Neural cell (in vitro differentiated cells): ENCODE measurements at regions not wholly inside any gene's neighbourhood (a gene's known extent, or its start where the extent isn't known, plus 50 kb on each side); places are given as distances from the start of the nearest gene placed in this dataset.

Source experiments
- H2AFZ ChIP-seq: fragments of 200-600, 300-800 bp; sonication (generic), shearing (Covaris generic); 2 replicates; pipeline ENCODE4 v1.6.0; 2014; ENCODE audit warnings: low read depth, mild to moderate bottlenecking, antibody characterized with exemption, low read length, moderate library complexity
- H3F3A ChIP-seq: fragments of 200-600 bp; shearing (Covaris generic); 2 replicates; pipeline ENCODE4 v1.6.1; 2016; ENCODE audit warnings: mild to moderate bottlenecking, moderate library complexity, mixed read lengths, antibody characterized with exemption, low read length; ENCODE audit not compliant: insufficient read depth, poor library complexity, severe bottlenecking
- H3K27ac ChIP-seq: fragments of 200-600, 300-800 bp; sonication (generic), shearing (Covaris generic); 2 replicates; pipeline ENCODE4 v1.5.1; 2014; ENCODE audit warnings: mild to moderate bottlenecking, low read length, moderate library complexity
- H3K27me3 ChIP-seq: fragments of 300-800, 200-600 bp; sonication (generic), shearing (Covaris generic); 2 replicates; pipeline ENCODE4 v1.6.0; 2014; ENCODE audit warnings: mild to moderate bottlenecking, low read depth, low read length, moderate library complexity; ENCODE audit not compliant: insufficient read depth
- H3K36me3 ChIP-seq: fragments of 300-800, 200-600 bp; sonication (generic), shearing (Covaris generic); 2 replicates; pipeline ENCODE4 v1.5.1; 2014; ENCODE audit warnings: mild to moderate bottlenecking, antibody characterized with exemption, low read length, moderate library complexity; ENCODE audit not compliant: insufficient read depth
- H3K4me2 ChIP-seq: fragments of 300-800, 200-600 bp; sonication (generic), shearing (Covaris generic); 2 replicates; pipeline ENCODE4 v1.6.0; 2014; ENCODE audit warnings: mild to moderate bottlenecking, low read length
- H3K4me3 ChIP-seq: fragments of 300-800, 200-600 bp; sonication (generic), shearing (Covaris generic); 2 replicates; pipeline ENCODE4 v1.5.1; 2014; ENCODE audit warnings: mild to moderate bottlenecking, low read length, moderate library complexity
- H3K79me2 ChIP-seq: fragments of 200-600 bp; shearing (Covaris generic); replicated peaks from 2 replicates; pipeline ENCODE4 v1.6.0; 2014; ENCODE audit warnings: mild to moderate bottlenecking, low read length, moderate library complexity; ENCODE audit not compliant: insufficient read depth
- H3K9ac ChIP-seq: fragments of 300-800, 200-600 bp; sonication (generic), shearing (Covaris generic); 2 replicates; pipeline ENCODE4 v1.6.1; 2016; ENCODE audit warnings: mild to moderate bottlenecking, low read length, mixed read lengths
- H3K9me2 ChIP-seq: fragments of 200-600 bp; shearing (Covaris generic); 2 replicates; pipeline ENCODE4 v1.6.1; 2016; ENCODE audit warnings: mild to moderate bottlenecking, low read length, mixed read lengths; ENCODE audit not compliant: insufficient read depth
- H3K9me3 ChIP-seq: fragments of 200-600, 300-800 bp; sonication (generic), shearing (Covaris generic); 2 replicates; pipeline ENCODE4 v1.6.1; 2016; ENCODE audit warnings: mild to moderate bottlenecking, mixed run types, low read length, moderate library complexity, mixed read lengths
- H4K20me1 ChIP-seq: fragments of 200-600 bp; shearing (Covaris generic); 2 replicates; pipeline ENCODE4 v1.6.1; 2016; ENCODE audit warnings: mild to moderate bottlenecking, mixed run types; ENCODE audit not compliant: insufficient read depth
- EP300 ChIP-seq: fragments of 450-650 bp; conservative IDR thresholded peaks from 2 replicates; pipeline ENCODE4 v1.6.1; 2014; ENCODE audit warnings: antibody characterized with exemption, mild to moderate bottlenecking, moderate library complexity; ENCODE audit not compliant: poor library complexity, severe bottlenecking
- EZH2 ChIP-seq: fragments of 200-600, 300-800 bp; shearing (Covaris generic), sonication (generic); IDR thresholded peaks from 2 replicates; pipeline ENCODE4 v1.6.1; 2014; ENCODE audit warnings: antibody characterized with exemption, low read length, borderline replicate concordance, mild to moderate bottlenecking; ENCODE audit not compliant: insufficient read depth, poor library complexity, severe bottlenecking
- MXI1 ChIP-seq: fragments of 450-650 bp; conservative IDR thresholded peaks from 2 replicates; pipeline ENCODE4 v1.6.1; 2014; ENCODE audit warnings: antibody characterized with exemption, mild to moderate bottlenecking; ENCODE audit not compliant: poor library complexity, severe bottlenecking
- POLR2AphosphoS5 ChIP-seq: IDR thresholded peaks from 2 replicates; pipeline ENCODE4 v1.6.1; 2012
- RAD21 ChIP-seq: fragments of 450-650 bp; conservative IDR thresholded peaks from 2 replicates; pipeline ENCODE4 v1.6.1; 2014; ENCODE audit warnings: antibody characterized with exemption, mild to moderate bottlenecking, moderate library complexity
- SMC3 ChIP-seq: fragments of 450-650 bp; conservative IDR thresholded peaks from 2 replicates; pipeline ENCODE4 v1.6.1; 2014; ENCODE audit warnings: antibody characterized with exemption, mild to moderate bottlenecking, moderate library complexity; ENCODE audit not compliant: poor library complexity
- TAF1 ChIP-seq: IDR thresholded peaks from 2 replicates; pipeline ENCODE4 v1.6.1; 2012; ENCODE audit warnings: low read depth
- TF ChIP-seq, protein P1 (sequence below): IDR thresholded peaks from 2 replicates; pipeline ENCODE4 v1.6.1; 2012; ENCODE audit warnings: borderline replicate concordance
- TF ChIP-seq, protein P2 (sequence below): fragments of 450-650 bp; IDR thresholded peaks from 2 replicates; pipeline ENCODE4 v1.5.1; 2014; ENCODE audit warnings: antibody characterized with exemption, mild to moderate bottlenecking, moderate library complexity; ENCODE audit not compliant: poor library complexity, severe bottlenecking

DNA sequence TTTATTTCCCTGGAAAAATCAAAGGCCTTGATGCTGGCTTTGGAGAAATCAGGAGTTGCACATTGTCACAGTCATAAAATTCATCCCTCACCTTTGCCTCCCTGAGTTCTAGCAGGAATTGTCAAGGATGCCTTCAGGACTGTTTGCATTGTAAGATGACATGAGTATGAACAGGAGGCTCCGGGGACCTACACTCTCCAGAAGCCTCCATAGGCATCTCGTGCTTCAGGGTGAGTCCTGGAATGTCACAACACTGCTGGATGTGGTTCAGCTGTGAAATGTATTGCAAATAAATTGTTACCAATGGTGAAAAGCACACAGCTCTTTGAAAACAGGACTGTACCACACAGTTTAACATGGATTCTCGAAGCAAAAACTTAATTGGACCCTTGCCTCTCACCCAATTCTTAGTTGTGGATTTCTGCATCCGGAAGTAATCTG is 535.4 kb upstream of the C16orf82 start:
- no peak overlapping the region for H3K4me2 ChIP-seq
- peaks cover 4% of the 10 kb centered on the region for H3K9me3 ChIP-seq
- no peaks in the 10 kb centered on the region for H3K79me2 ChIP-seq
- no peaks in the 10 kb centered on the region for H3F3A ChIP-seq
- no peaks in the 10 kb centered on the region for H4K20me1 ChIP-seq
- TF ChIP-seq POLR2AphosphoS5 (peak; percentile 85), RAD21 (peak; percentile 33), TAF1 (no peak), EZH2 (no peak), MXI1 (no peak), EP300 (peak; percentile 78)
- TF ChIP-seq, protein P1, sequence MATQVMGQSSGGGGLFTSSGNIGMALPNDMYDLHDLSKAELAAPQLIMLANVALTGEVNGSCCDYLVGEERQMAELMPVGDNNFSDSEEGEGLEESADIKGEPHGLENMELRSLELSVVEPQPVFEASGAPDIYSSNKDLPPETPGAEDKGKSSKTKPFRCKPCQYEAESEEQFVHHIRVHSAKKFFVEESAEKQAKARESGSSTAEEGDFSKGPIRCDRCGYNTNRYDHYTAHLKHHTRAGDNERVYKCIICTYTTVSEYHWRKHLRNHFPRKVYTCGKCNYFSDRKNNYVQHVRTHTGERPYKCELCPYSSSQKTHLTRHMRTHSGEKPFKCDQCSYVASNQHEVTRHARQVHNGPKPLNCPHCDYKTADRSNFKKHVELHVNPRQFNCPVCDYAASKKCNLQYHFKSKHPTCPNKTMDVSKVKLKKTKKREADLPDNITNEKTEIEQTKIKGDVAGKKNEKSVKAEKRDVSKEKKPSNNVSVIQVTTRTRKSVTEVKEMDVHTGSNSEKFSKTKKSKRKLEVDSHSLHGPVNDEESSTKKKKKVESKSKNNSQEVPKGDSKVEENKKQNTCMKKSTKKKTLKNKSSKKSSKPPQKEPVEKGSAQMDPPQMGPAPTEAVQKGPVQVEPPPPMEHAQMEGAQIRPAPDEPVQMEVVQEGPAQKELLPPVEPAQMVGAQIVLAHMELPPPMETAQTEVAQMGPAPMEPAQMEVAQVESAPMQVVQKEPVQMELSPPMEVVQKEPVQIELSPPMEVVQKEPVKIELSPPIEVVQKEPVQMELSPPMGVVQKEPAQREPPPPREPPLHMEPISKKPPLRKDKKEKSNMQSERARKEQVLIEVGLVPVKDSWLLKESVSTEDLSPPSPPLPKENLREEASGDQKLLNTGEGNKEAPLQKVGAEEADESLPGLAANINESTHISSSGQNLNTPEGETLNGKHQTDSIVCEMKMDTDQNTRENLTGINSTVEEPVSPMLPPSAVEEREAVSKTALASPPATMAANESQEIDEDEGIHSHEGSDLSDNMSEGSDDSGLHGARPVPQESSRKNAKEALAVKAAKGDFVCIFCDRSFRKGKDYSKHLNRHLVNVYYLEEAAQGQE, result peak; percentile 93
- no peak overlapping the region for H2AFZ ChIP-seq
- H3K27ac ChIP-seq, result no peak overlapping the region
- no peaks in the 10 kb centered on the region for H3K9me2 ChIP-seq
- H3K27me3 ChIP-seq, result no peaks in the 10 kb centered on the region
- H3K4me3 ChIP-seq, result peak overlapping the region; percentile 31
- H3K9ac ChIP-seq, result no peak overlapping the region
- H3K36me3 ChIP-seq, result no peaks in the 10 kb centered on the region

DNA sequence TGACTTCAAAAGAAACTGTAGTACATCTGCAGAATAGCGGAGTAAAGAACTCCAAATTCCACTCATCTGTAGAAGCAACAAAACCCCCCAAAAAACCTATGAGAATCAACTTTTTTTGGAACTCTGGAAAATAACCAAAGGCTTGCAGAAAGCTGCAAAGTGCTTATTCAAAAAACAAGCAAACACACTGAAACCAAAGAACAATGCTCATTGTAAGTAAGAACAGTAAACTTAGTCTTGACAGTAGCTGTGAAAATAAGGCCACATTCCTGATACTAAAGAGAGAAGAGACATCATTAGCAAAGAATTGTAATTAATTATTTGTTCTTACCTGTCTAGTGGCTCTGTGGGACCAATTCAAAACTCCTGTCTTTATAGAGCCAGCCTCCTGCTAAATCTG is 534.3 kb upstream of the C16orf82 start:
- no peaks in the 10 kb centered on the region for H3K27me3 ChIP-seq
- H3K4me2 ChIP-seq, result no peak overlapping the region
- no peak overlapping the region for H3K9ac ChIP-seq
- no peak overlapping the region for H3K4me3 ChIP-seq
- no peak overlapping the region for H3K27ac ChIP-seq
- no peaks in the 10 kb centered on the region for H3K79me2 ChIP-seq
- H2AFZ ChIP-seq, result no peak overlapping the region
- H3K9me3 ChIP-seq, result peaks cover 4% of the 10 kb centered on the region
- H3K9me2 ChIP-seq, result no peaks in the 10 kb centered on the region
- no peaks in the 10 kb centered on the region for H3K36me3 ChIP-seq
- TF ChIP-seq, protein P2, sequence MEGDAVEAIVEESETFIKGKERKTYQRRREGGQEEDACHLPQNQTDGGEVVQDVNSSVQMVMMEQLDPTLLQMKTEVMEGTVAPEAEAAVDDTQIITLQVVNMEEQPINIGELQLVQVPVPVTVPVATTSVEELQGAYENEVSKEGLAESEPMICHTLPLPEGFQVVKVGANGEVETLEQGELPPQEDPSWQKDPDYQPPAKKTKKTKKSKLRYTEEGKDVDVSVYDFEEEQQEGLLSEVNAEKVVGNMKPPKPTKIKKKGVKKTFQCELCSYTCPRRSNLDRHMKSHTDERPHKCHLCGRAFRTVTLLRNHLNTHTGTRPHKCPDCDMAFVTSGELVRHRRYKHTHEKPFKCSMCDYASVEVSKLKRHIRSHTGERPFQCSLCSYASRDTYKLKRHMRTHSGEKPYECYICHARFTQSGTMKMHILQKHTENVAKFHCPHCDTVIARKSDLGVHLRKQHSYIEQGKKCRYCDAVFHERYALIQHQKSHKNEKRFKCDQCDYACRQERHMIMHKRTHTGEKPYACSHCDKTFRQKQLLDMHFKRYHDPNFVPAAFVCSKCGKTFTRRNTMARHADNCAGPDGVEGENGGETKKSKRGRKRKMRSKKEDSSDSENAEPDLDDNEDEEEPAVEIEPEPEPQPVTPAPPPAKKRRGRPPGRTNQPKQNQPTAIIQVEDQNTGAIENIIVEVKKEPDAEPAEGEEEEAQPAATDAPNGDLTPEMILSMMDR, result no peak
- TF ChIP-seq, protein P1, result no peak
- TF ChIP-seq MXI1, result no peak
- TF ChIP-seq TAF1, result no peak
- TF ChIP-seq EP300, result no peak
- no peak for TF ChIP-seq POLR2AphosphoS5
- TF ChIP-seq SMC3, result no peak
- TF ChIP-seq RAD21, result no peak
- no peak for TF ChIP-seq EZH2
- no peaks in the 10 kb centered on the region for H3F3A ChIP-seq
- no peaks in the 10 kb centered on the region for H4K20me1 ChIP-seq
